ENCODE measurements at regions not wholly inside any gene's neighbourhood (a gene's known extent, or its start where the extent isn't known, plus 50 kb on each side); places are given as distances from the start of the nearest gene placed in this dataset.
A peak's percentile ranks its signal among the peaks of the same experiment; 100 is the strongest.

GRCh38 chr7:124679146-124679545 is 86.4 kb downstream of the GPR37 start:
- no peak overlapping the region for H3K27ac ChIP-seq (ENCODE audit: low read depth in 1 of 2, low read length in 2 of 2)
- no peak for DNase-seq
- no peak overlapping the region for H3K4me3 ChIP-seq (ENCODE audit: low read length in 2 of 2)
- no peaks in the 10 kb centered on the region for H3K36me3 ChIP-seq (ENCODE audit: control insufficient read depth in 1 of 2, insufficient read depth in 2 of 2, low read length in 1 of 2)
- intact Hi-C loops (cut with DNase I) = no loop called here
- no peak for ATAC-seq (ENCODE audit: low FRiP score)
- H3K9me3 ChIP-seq (ENCODE audit: control insufficient read depth, low read length) = peaks cover 1% of the 10 kb centered on the region
- no peaks in the 10 kb centered on the region for H3K27me3 ChIP-seq (ENCODE audit: control insufficient read depth in 1 of 2, insufficient read depth in 2 of 2, low read length in 1 of 2)
- 81 to 85% methylated on average over 2 of the region's 2 CpGs for WGBS, 2 donors
- no peaks in the 10 kb centered on the region for H3K4me1 ChIP-seq (ENCODE audit: control insufficient read depth in 1 of 2, insufficient read depth in 2 of 2, low read length in 2 of 2)

DNA sequence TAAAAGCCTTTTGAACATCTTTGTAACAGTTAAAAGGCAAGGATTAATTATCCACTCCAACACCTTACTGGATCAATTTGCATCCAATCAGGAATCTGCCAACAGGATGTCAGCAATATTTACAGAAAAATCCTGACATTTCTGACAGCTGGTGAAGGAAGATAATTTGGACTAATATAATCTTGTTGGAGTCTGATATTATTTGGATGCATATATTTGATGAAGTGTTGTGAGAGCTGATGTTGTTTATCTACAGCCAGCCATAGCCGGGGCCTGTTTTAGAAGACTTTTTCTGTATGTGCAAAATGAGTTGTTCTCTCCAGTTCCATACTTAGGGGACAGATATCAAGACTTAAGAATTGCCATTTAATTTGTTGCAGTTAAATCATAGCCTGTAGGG is 91.1 kb downstream of the GPR37 start:
- no peaks in the 10 kb centered on the region for H3K4me1 ChIP-seq (ENCODE audit: control insufficient read depth in 1 of 2, insufficient read depth in 2 of 2, low read length in 2 of 2)
- DNase-seq (no peak), ATAC-seq (ENCODE audit: low FRiP score) (no peak)
- no peaks in the 10 kb centered on the region for H3K36me3 ChIP-seq (ENCODE audit: control insufficient read depth in 1 of 2, insufficient read depth in 2 of 2, low read length in 1 of 2)
- no peak overlapping the region for H3K4me3 ChIP-seq (ENCODE audit: low read length in 2 of 2)
- intact Hi-C loops (cut with DNase I) = no loop called here
- WGBS, 2 donors = 86 to 91% methylated on average over 1 of the region's 1 CpG
- no peaks in the 10 kb centered on the region for H3K27me3 ChIP-seq (ENCODE audit: control insufficient read depth in 1 of 2, insufficient read depth in 2 of 2, low read length in 1 of 2)
- H3K27ac ChIP-seq (ENCODE audit: low read depth in 1 of 2, low read length in 2 of 2) = no peak overlapping the region
- no peaks in the 10 kb centered on the region for H3K9me3 ChIP-seq (ENCODE audit: control insufficient read depth, low read length)

DNA sequence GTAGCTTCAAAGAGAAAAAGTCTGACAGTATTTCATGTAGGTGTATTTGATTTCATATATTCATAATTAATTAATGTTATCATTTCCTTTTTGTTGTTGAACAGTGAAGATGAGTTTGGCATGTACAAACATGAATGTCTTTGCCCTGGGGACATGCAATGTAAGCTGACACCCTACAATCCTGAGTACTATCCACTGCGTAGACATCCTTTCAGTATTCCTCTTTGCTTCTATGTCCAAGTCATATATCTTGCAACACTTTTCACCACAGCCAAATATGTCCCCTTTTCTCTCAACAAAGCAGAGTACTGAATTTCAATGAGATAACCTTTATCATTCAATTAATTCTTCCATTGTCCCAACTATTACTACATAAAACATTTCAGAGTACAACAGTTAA is 93.6 kb downstream of the GPR37 start:
- ATAC-seq (ENCODE audit: low FRiP score) = no peak
- intact Hi-C loops (cut with DNase I) = no loop called here
- no peak for DNase-seq
- H3K4me1 ChIP-seq (ENCODE audit: control insufficient read depth in 1 of 2, insufficient read depth in 2 of 2, low read length in 2 of 2) = peaks cover 0 to 8% of the 10 kb centered on the region in 2 donors
- 96 to 100% methylated on average over 1 of the region's 1 CpG for WGBS, 2 donors
- no peaks in the 10 kb centered on the region for H3K27me3 ChIP-seq (ENCODE audit: control insufficient read depth in 1 of 2, insufficient read depth in 2 of 2, low read length in 1 of 2)
- no peaks in the 10 kb centered on the region for H3K36me3 ChIP-seq (ENCODE audit: control insufficient read depth in 1 of 2, insufficient read depth in 2 of 2, low read length in 1 of 2)
- no peaks in the 10 kb centered on the region for H3K9me3 ChIP-seq (ENCODE audit: control insufficient read depth, low read length)
- no peak overlapping the region for H3K27ac ChIP-seq (ENCODE audit: low read depth in 1 of 2, low read length in 2 of 2)
- no peak overlapping the region for H3K4me3 ChIP-seq (ENCODE audit: low read length in 2 of 2)

DNA sequence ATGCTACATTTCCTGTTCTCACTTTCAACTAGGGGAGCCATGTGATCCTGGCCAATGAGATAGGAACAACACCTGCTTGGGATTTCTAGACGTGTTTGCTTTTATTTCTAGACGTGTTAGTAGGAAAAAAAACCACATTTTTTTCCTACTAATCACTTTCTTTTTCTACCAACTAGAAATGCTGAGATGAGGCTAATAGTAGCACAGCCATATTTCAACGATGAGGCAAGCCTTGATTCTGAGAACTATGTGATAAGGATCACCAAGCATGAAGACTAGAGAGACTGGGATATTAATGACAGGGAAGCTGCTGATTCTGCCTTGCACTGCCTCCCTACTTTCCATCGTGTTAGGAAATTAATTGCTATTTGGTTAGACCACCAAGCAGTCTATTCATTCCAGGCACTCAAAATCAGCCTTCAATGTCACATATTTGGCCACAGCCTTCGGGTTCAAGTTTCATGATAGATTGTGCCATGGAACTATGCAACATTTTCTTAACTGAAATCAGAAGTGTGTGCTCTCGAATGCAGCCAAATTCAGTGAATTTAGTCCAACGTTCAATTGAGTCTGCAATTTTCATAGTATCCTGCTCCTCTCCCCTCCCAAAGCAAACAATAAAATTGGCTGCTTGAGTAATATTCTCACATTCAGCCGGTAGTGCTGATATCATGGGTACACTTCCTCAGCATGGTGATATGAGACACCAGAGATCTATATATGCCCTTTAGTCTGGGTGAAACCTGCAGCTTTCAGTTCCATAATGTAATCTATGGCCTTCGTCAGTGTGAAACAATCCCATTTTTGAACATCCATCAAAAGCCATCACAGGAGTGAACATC is 98.1 kb downstream of the GPR37 start:
- DNase-seq (no peak), ATAC-seq (ENCODE audit: low FRiP score) (peak; percentile 19)
- intact Hi-C loops (cut with DNase I) = no loop called here
- no peaks in the 10 kb centered on the region for H3K36me3 ChIP-seq (ENCODE audit: control insufficient read depth in 1 of 2, insufficient read depth in 2 of 2, low read length in 1 of 2)
- no peaks in the 10 kb centered on the region for H3K9me3 ChIP-seq (ENCODE audit: control insufficient read depth, low read length)
- no peak overlapping the region for H3K27ac ChIP-seq (ENCODE audit: low read depth in 1 of 2, low read length in 2 of 2)
- 8 to 18% methylated on average over 9 of the region's 9 CpGs for WGBS, 2 donors
- H3K27me3 ChIP-seq (ENCODE audit: control insufficient read depth in 1 of 2, insufficient read depth in 2 of 2, low read length in 1 of 2) = no peaks in the 10 kb centered on the region
- H3K4me1 ChIP-seq (ENCODE audit: control insufficient read depth in 1 of 2, insufficient read depth in 2 of 2, low read length in 2 of 2) = peaks cover 0 to 8% of the 10 kb centered on the region in 2 donors
- H3K4me3 ChIP-seq (ENCODE audit: low read length in 2 of 2) = no peak overlapping the region

GRCh38 chr7:124662937-124663336 is 102.7 kb downstream of the GPR37 start:
- Histone ChIP-seq H3K27ac (ENCODE audit: low read depth in 1 of 2, low read length in 2 of 2) (no peak overlapping the region), H3K4me3 (ENCODE audit: low read length in 2 of 2) (no peak overlapping the region), H3K4me1 (ENCODE audit: control insufficient read depth in 1 of 2, insufficient read depth in 2 of 2, low read length in 2 of 2) (peaks cover 0 to 8% of the 10 kb centered on the region in 2 donors), H3K27me3 (ENCODE audit: control insufficient read depth in 1 of 2, insufficient read depth in 2 of 2, low read length in 1 of 2) (no peaks in the 10 kb centered on the region), H3K9me3 (ENCODE audit: control insufficient read depth, low read length) (no peaks in the 10 kb centered on the region), H3K36me3 (ENCODE audit: control insufficient read depth in 1 of 2, insufficient read depth in 2 of 2, low read length in 1 of 2) (no peaks in the 10 kb centered on the region)
- intact Hi-C loops (cut with DNase I) = no loop called here
- no peak for DNase-seq
- ATAC-seq (ENCODE audit: low FRiP score) = no peak

DNA sequence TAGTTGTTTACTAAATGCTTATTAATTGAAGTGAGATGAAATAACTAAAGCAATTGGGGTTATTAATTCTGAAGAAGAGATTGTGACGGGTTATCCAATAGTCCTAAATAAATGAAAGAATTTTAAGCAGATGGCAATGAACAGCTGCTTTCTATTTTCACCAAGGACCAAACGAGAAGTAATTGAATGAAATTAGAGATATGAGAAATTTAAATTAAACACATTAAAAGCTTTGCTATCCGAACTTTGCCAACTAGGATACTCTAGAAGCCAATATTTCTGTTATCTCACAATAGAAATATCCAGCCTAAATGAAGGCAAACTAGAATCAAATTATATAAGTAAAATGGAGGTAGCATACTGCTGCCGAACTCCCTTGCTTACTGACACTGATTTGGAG is 103.2 kb downstream of the GPR37 start:
- 72 to 80% methylated on average over 4 of the region's 4 CpGs for WGBS, 2 donors
- Histone ChIP-seq H3K36me3 (ENCODE audit: control insufficient read depth in 1 of 2, insufficient read depth in 2 of 2, low read length in 1 of 2) (no peaks in the 10 kb centered on the region), H3K4me1 (ENCODE audit: control insufficient read depth in 1 of 2, insufficient read depth in 2 of 2, low read length in 2 of 2) (peaks cover 0 to 2% of the 10 kb centered on the region in 2 donors), H3K27me3 (ENCODE audit: control insufficient read depth in 1 of 2, insufficient read depth in 2 of 2, low read length in 1 of 2) (no peaks in the 10 kb centered on the region), H3K4me3 (ENCODE audit: low read length in 2 of 2) (no peak overlapping the region), H3K9me3 (ENCODE audit: control insufficient read depth, low read length) (no peaks in the 10 kb centered on the region), H3K27ac (ENCODE audit: low read depth in 1 of 2, low read length in 2 of 2) (no peak overlapping the region)
- no peak for DNase-seq
- intact Hi-C loops (cut with DNase I) = no loop called here
- no peak for ATAC-seq (ENCODE audit: low FRiP score)

GRCh38 chr7:124655990-124656389 is 109.6 kb downstream of the GPR37 start:
- no peaks in the 10 kb centered on the region for H3K9me3 ChIP-seq (ENCODE audit: control insufficient read depth, low read length)
- intact Hi-C loops (cut with DNase I) = no loop called here
- DNase-seq (no peak), ATAC-seq (ENCODE audit: low FRiP score) (no peak)
- no peak overlapping the region for H3K4me3 ChIP-seq (ENCODE audit: low read length in 2 of 2)
- H3K27ac ChIP-seq (ENCODE audit: low read depth in 1 of 2, low read length in 2 of 2) = no peak overlapping the region
- 66% methylated on average over 3 of the region's 3 CpGs for WGBS, 2 donors
- no peaks in the 10 kb centered on the region for H3K4me1 ChIP-seq (ENCODE audit: control insufficient read depth in 1 of 2, insufficient read depth in 2 of 2, low read length in 2 of 2)
- H3K36me3 ChIP-seq (ENCODE audit: control insufficient read depth in 1 of 2, insufficient read depth in 2 of 2, low read length in 1 of 2) = no peaks in the 10 kb centered on the region
- H3K27me3 ChIP-seq (ENCODE audit: control insufficient read depth in 1 of 2, insufficient read depth in 2 of 2, low read length in 1 of 2) = no peaks in the 10 kb centered on the region

DNA sequence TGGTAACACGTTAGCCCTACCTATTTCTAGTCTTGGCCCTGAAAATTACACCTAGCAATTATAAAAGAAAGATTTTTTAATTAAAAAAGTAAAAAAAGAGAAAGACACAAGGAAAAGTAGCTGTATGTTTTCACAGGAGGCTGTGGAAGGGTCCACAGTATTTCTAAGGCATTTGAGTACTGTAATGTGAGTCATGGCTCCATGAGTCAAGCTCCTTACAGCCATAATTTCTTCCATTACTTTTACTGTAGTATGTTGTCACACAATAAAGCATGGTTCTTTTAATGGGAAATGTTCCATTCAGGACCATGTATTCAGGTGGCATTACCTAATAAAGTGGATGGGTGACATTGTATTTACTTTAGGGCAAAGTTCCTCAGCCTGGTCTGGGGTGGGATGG is 113.4 kb downstream of the GPR37 start:
- 78 to 95% methylated on average over 1 of the region's 1 CpG for WGBS, 2 donors

DNA sequence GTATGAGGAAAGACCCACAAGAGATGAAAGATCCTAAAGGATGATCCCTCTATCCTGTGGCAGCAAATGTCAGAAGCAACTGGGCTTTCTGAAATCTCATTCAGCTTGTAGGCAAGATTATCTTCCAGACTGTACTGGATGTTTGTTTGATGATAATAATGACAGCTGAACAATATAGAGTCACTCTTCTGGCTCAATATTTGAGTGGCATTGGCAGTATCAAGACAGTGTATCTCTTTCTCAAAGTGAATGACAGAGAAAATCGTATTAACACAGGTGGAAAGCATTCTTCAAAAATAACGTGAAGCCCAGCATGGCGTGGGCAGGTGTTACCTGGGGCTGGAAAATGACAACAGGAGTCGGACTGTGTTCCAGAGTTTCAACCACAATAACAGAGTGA is 114.5 kb downstream of the GPR37 start:
- no peak overlapping the region for H3K27ac ChIP-seq (ENCODE audit: low read depth in 1 of 2, low read length in 2 of 2)
- intact Hi-C loops (cut with DNase I) = no loop called here
- no peaks in the 10 kb centered on the region for H3K36me3 ChIP-seq (ENCODE audit: control insufficient read depth in 1 of 2, insufficient read depth in 2 of 2, low read length in 1 of 2)
- H3K4me3 ChIP-seq (ENCODE audit: low read length in 2 of 2) = no peak overlapping the region
- ATAC-seq (ENCODE audit: low FRiP score) (no peak), DNase-seq (no peak)
- no peaks in the 10 kb centered on the region for H3K9me3 ChIP-seq (ENCODE audit: control insufficient read depth, low read length)
- H3K27me3 ChIP-seq (ENCODE audit: control insufficient read depth in 1 of 2, insufficient read depth in 2 of 2, low read length in 1 of 2) = no peaks in the 10 kb centered on the region
- no peaks in the 10 kb centered on the region for H3K4me1 ChIP-seq (ENCODE audit: control insufficient read depth in 1 of 2, insufficient read depth in 2 of 2, low read length in 2 of 2)
- 81 to 86% methylated on average over 4 of the region's 4 CpGs for WGBS, 2 donors

More for the DNA sequence above, 113.4 kb downstream of the GPR37 start:
- DNase-seq (no peak), ATAC-seq (ENCODE audit: low FRiP score) (no peak)
- H3K4me3 ChIP-seq (ENCODE audit: low read length in 2 of 2) = no peak overlapping the region
- no peaks in the 10 kb centered on the region for H3K4me1 ChIP-seq (ENCODE audit: control insufficient read depth in 1 of 2, insufficient read depth in 2 of 2, low read length in 2 of 2)
- H3K36me3 ChIP-seq (ENCODE audit: control insufficient read depth in 1 of 2, insufficient read depth in 2 of 2, low read length in 1 of 2) = no peaks in the 10 kb centered on the region
- intact Hi-C loops (cut with DNase I) = no loop called here
- no peak overlapping the region for H3K27ac ChIP-seq (ENCODE audit: low read depth in 1 of 2, low read length in 2 of 2)
- H3K9me3 ChIP-seq (ENCODE audit: control insufficient read depth, low read length) = no peaks in the 10 kb centered on the region
- H3K27me3 ChIP-seq (ENCODE audit: control insufficient read depth in 1 of 2, insufficient read depth in 2 of 2, low read length in 1 of 2) = no peaks in the 10 kb centered on the region
